Liver (tissue), 3 donors: ENCODE measurements at regions not wholly inside any gene's neighbourhood (a gene's known extent, or its start where the extent isn't known, plus 50 kb on each side); places are given as distances from the start of the nearest gene placed in this dataset.

Experiments used
- ATF3 ChIP-seq: IDR thresholded peaks from 2 replicates; pipeline ENCODE4 v1.6.1; 2016; ENCODE audit warnings: antibody characterized with exemption
- CTCF ChIP-seq: fragments of 150-350 bp; IDR thresholded peaks from 2 replicates; pipeline ENCODE4 v1.5.1; 2017; ENCODE audit warnings: improper control_type of control experiment, low read depth, low read length; ENCODE audit not compliant: missing input control
- GABPA ChIP-seq, 2 donors: IDR thresholded peaks in 1 of 2; conservative IDR thresholded peaks in 1 of 2; 2 replicates each; pipeline ENCODE4 v1.6.1; 2016; ENCODE audit warnings: antibody characterized with exemption in 2 of 2, mild to moderate bottlenecking in 1 of 2, moderate library complexity in 1 of 2
- MAX ChIP-seq: IDR thresholded peaks from 2 replicates; pipeline ENCODE4 v1.6.1; 2016; ENCODE audit warnings: antibody characterized with exemption
- TAF1 ChIP-seq: conservative IDR thresholded peaks from 2 replicates; pipeline ENCODE4 v1.6.1; 2016; ENCODE audit warnings: antibody characterized with exemption, mild to moderate bottlenecking
- donor health status: healthy.
- donor health status: healthy.

GRCh38 chr1:47696404-47696736 lies 258.5 kb downstream of the FOXD2 start:
- TF ChIP-seq CTCF = no peak
- no peak for TF ChIP-seq MAX
- TF ChIP-seq TAF1 = no peak
- TF ChIP-seq GABPA (IDR thresholded peaks at IDR 0.05 in 1 of 2, conservative IDR thresholded peaks at IDR 0.05 in 1 of 2) = no peak
- TF ChIP-seq ATF3 = no peak
